Type B pancreatic cell (in vitro differentiated cells): ENCODE measurements at regions not wholly inside any gene's neighbourhood (a gene's known extent, or its start where the extent isn't known, plus 50 kb on each side); places are given as distances from the start of the nearest gene placed in this dataset.

Experiments
- DNase-seq: peaks from one replicate; pipeline ENCODE4 v3.0.0; 2021; ENCODE audit warnings: mixed read lengths; ENCODE audit not compliant: unreplicated experiment; ENCODE audit errors: extremely low spot score
- H3K27ac Mint-ChIP-seq: 2 replicates; pipeline ENCODE4 v1.8.0; 2021; ENCODE audit warnings: mild to moderate bottlenecking, mixed read lengths
- H3K27me3 Mint-ChIP-seq: 2 replicates; pipeline ENCODE4 v1.8.0; 2021; ENCODE audit warnings: mixed read lengths
- H3K36me3 Mint-ChIP-seq: 2 replicates; pipeline ENCODE4 v1.8.0; 2021; ENCODE audit warnings: mixed read lengths
- H3K4me1 Mint-ChIP-seq: one replicate; pipeline ENCODE4 v1.8.0; 2021; ENCODE audit warnings: mixed read lengths; ENCODE audit not compliant: unreplicated experiment
- H3K4me3 Mint-ChIP-seq: 2 replicates; pipeline ENCODE4 v1.8.0; 2021; ENCODE audit warnings: mild to moderate bottlenecking, mixed read lengths
- H3K9me3 Mint-ChIP-seq: 2 replicates; pipeline ENCODE4 v1.8.0; 2021; ENCODE audit warnings: mixed read lengths
- CTCF ChIP-seq: fragments of 200-600 bp; sonication (generic); conservative IDR thresholded peaks from 2 replicates; pipeline ENCODE4 v1.5.0; 2021; ENCODE audit warnings: antibody characterized with exemption, mild to moderate bottlenecking

GRCh38 chr2:129069875-129070594 lies 751.4 kb upstream of the HS6ST1 start:
- H3K36me3 Mint-ChIP-seq: no peaks in the 10 kb centered on the region
- DNase-seq: no peak
- no peak overlapping the region for H3K27ac Mint-ChIP-seq
- no peak for TF ChIP-seq CTCF
- peaks cover 18% of the 10 kb centered on the region for H3K27me3 Mint-ChIP-seq
- no peaks in the 10 kb centered on the region for H3K9me3 Mint-ChIP-seq
- H3K4me3 Mint-ChIP-seq: no peak overlapping the region
- peaks cover 21% of the 10 kb centered on the region for H3K4me1 Mint-ChIP-seq

GRCh38 chr2:129070663-129071062 lies 752.0 kb upstream of the HS6ST1 start:
- Mint-ChIP-seq H3K27ac (no peak overlapping the region), H3K9me3 (no peaks in the 10 kb centered on the region), H3K36me3 (no peaks in the 10 kb centered on the region), H3K27me3 (peaks cover 19% of the 10 kb centered on the region), H3K4me1 (peaks cover 21% of the 10 kb centered on the region), H3K4me3 (no peak overlapping the region)
- no peak for TF ChIP-seq CTCF
- DNase-seq: no peak

GRCh38 chr2:129071531-129071930 lies 752.9 kb upstream of the HS6ST1 start:
- H3K27ac Mint-ChIP-seq: no peak overlapping the region
- H3K27me3 Mint-ChIP-seq: peaks cover 25% of the 10 kb centered on the region
- H3K4me1 Mint-ChIP-seq: peaks cover 21% of the 10 kb centered on the region
- no peaks in the 10 kb centered on the region for H3K36me3 Mint-ChIP-seq
- TF ChIP-seq CTCF: no peak
- H3K4me3 Mint-ChIP-seq: no peak overlapping the region
- H3K9me3 Mint-ChIP-seq: no peaks in the 10 kb centered on the region
- DNase-seq: no peak

- Mint-ChIP-seq H3K9me3 (no peaks in the 10 kb centered on the region), H3K36me3 (no peaks in the 10 kb centered on the region), H3K4me1 (peaks cover 13% of the 10 kb centered on the region), H3K27me3 (peaks cover 32% of the 10 kb centered on the region), H3K27ac (no peak overlapping the region), H3K4me3 (no peak overlapping the region)
- no peak for DNase-seq
- no peak for TF ChIP-seq CTCF
These were observed 755.7 kb upstream of the HS6ST1 start for GRCh38 chr2:129074298-129074920.

GRCh38 chr2:129078548-129078947 lies 759.9 kb upstream of the HS6ST1 start:
- no peak for DNase-seq
- H3K4me1 Mint-ChIP-seq: peaks cover 5% of the 10 kb centered on the region
- no peak for TF ChIP-seq CTCF
- no peaks in the 10 kb centered on the region for H3K36me3 Mint-ChIP-seq
- no peak overlapping the region for H3K4me3 Mint-ChIP-seq
- peaks cover 25% of the 10 kb centered on the region for H3K27me3 Mint-ChIP-seq
- H3K27ac Mint-ChIP-seq: peak overlapping the region; percentile 66
- no peaks in the 10 kb centered on the region for H3K9me3 Mint-ChIP-seq
